ENCODE measurements at regions not wholly inside any gene's neighbourhood (a gene's known extent, or its start where the extent isn't known, plus 50 kb on each side); places are given as distances from the start of the nearest gene placed in this dataset.
"Not testable (repeated sequence)": the region's sequence is repeated elsewhere in the genome, so short reads cannot be mapped to it uniquely, and the experiment has no call there.

- no peak for DNase-seq (ENCODE audit: low spot score)
Measured at GRCh38 chr3:81364411-81364810, 397.0 kb downstream of the GBE1 start.

DNA sequence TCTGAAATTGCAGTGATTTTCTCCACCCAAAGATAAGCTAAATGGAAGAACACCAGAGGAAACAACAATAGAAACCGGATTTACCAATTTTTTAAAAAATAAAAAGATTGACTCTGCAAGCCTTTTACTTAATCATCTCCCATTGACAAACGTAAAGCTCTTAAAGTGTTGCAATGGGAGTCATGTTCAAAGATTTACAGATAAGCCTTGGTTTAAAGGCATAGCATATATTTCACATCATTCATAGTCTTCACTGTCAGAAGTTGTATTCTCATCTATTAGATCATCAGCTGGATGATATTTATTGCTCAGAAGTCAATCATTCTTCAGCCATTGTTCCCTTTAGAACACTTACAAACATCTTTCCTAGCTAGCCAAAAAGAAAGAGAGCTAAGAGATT, 397.6 kb downstream of the GBE1 start:
- DNase-seq (ENCODE audit: low spot score): no peak

DNA sequence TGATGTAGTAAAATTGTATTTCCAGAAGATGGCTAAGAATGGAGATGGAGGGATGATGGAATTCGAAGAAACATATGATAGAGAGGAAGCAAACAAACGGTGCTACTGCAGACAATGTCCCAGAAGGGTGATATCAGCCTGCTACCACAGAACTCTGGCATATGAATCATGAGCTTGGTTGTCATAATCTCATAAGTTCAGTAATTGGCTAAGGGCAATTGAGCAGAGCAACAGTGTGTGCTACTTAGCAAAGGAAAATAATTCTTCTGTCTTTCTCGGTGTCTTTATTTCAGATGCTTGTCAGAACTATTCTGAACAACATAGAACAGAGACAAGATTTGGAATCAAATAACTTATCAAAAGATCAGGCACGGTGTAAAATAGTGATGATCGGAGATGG, 407.3 kb downstream of the GBE1 start:
- DNase-seq (ENCODE audit: low spot score): no peak

DNA sequence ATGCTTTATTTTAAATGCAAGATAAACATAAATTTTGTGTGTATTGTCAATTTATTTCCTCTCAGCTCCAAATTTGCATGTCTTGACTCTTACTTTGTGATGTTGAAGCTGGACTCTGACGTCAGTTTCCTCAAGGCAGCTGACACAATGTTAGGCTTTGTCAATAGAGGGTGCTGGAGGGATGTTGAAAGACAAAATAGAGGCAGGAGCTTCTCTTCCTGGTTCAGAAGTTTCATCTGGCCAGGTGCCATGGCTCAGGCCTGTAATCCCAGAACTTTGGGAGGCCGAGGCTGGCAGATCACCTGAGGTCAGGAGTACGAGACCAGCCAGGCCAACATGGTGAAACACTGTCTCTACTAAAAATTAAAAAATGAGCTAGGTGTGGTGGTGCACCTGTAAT, 408.6 kb downstream of the GBE1 start:
- DNase-seq (ENCODE audit: low spot score): peak; percentile 2

- no peak for DNase-seq (ENCODE audit: low spot score)
Measured at GRCh38 chr3:81349816-81350340, 411.6 kb downstream of the GBE1 start.

DNA sequence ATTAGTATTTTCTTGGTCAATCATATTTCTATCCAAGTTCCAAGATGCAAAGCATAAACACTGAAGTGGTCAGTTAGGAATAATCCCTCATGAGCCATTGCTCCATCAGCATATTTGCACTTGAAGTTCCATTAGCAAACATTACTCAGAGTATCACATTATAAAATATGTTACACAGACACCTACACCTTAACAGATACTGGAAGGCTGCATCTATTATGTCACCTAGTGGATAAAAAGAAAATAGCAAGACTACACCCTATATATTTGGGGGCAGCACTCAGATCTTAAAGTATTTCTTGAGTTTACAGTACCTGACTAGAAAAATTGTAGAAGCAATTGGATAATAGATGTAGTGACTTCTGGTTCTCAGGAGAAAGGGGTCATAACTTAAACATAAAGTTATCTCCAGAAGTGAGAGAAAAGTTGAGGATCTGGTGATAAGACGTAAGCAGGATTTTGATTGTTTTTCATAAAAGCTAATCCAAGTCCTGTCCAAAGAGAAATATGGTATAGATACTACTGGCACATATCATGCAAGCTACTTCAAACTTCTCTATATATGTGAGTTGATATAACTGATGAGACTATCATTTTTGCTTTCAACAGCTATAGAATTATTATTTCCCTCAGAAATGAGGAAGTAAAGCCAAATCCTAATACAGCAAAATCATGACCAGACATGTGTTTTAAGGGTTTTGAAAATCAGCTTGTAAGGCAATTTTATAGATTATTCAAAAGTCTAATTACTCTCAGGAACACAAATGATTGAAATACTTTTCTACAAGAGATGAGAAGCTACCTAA, 422.2 kb downstream of the GBE1 start:
- DNase-seq (ENCODE audit: low spot score): peak; percentile 10

DNA sequence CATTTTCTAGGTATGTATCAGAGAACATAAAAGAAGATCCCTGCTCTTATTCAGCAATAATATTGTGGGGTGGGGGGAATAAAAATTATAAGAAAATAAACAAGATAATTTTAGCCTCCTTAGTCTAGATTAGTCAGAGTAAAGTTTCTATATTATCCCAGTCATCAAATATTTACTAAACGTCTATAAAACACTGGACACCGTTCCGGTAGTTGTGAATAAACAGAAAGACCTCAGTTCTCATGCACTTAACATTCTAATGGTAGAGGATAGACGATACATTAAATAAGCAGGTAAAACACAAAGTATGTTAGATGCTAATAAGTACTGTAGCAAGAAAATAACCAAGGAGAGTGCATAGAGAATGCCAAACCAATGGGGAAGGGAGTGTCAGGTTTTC, 425.0 kb downstream of the GBE1 start:
- DNase-seq (ENCODE audit: low spot score): no peak

DNA sequence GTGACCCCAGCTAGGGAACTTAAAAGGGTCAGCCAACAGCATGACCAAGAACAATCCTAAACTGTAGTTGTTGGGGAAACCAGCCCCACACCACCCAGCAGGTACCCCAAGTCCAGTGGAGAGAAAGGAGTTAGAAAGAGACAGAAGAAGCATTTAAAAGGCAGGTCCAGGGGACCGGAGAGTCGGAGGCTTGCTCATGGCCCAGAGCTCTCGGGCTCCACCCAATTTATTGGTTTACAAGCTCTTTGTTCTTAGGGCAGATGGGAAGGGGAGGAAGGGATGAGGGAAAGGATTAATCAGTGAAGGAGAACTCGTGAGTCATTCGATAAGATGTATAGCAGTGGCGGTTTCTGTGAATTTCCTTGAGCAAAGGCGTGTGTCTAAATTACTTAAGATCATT, 431.6 kb downstream of the GBE1 start:
- not testable (repeated sequence) for DNase-seq (ENCODE audit: low spot score)

- DNase-seq (ENCODE audit: low spot score): no peak
Measured at GRCh38 chr3:81326245-81326644, 435.2 kb downstream of the GBE1 start.

DNA sequence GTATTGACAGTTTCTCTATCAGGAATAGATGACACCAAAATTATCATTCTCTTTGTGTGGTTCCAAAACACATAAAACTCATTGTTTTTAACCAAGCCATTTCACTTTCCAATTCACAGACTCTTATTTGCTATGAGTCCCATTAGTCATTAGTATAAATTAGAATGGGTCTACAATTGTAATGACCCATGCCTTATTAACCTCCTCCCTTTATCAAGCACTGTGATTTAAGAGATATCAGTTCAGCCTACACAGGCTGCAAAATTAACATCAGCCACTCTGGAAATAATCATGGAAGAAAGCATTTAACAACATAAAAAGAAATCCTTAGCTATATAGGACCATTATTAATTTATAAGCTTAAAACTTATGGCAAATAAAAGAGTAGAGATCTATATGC, 440.6 kb downstream of the GBE1 start:
- no peak for DNase-seq (ENCODE audit: low spot score)

DNA sequence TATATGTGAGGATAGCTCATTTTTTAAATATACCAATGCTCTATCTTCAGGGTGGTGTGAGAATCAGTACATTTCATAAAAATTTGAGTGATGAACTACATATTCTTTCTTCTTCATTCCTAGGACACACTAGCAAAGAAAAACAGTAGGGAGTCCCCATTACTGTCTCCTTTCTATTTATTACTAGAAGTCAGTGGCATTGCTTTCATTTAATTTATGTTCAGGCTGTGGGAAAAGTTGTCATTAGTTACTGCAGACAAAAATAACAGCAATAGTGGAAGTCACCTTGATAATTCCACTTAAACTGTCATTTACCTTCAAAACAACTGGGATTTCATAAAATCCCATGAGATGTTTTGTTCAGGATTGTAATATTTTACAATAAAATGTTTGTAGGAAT, 446.4 kb downstream of the GBE1 start:
- DNase-seq (ENCODE audit: low spot score): no peak

DNA sequence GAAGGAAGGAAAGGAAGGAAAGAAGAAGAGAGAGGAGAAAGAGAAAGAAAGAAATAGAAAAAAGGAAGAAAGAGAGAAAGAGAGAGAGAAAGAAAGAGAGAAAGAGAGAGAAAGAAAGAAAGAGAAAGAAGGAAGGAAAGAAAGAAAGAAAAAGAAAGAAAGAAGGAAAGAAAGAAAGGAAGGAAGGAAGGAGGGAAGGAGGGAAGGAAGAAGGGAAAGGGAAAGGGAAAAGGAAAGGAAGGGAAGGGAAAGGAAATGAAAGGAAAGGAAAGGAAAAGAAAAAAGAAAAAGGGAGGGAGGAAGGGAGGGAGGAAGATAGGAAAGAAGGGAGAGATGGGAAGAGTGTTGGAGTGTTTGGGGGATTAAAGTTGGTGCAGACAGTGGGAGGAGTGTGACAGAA, 450.1 kb downstream of the GBE1 start:
- no peak for DNase-seq (ENCODE audit: low spot score)

DNA sequence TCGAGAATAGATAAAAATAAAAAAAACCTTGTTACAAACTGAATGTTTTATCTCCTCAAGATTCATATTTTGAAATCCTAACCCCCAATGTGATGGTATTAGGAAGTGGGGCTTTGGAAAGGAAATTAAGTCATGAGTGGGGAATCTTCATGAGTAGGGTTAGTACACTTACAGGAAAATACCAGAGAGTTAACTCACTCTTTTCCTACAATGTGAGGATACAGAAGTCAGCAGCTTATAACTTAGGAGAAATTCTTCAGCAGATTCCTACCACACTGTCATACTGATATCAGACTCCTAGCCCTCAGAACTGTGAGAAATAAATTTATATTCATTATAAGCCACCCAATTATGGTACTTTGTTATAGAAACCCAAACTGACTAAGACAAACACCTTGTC, 453.1 kb downstream of the GBE1 start:
- DNase-seq (ENCODE audit: low spot score): peak; percentile 43

DNA sequence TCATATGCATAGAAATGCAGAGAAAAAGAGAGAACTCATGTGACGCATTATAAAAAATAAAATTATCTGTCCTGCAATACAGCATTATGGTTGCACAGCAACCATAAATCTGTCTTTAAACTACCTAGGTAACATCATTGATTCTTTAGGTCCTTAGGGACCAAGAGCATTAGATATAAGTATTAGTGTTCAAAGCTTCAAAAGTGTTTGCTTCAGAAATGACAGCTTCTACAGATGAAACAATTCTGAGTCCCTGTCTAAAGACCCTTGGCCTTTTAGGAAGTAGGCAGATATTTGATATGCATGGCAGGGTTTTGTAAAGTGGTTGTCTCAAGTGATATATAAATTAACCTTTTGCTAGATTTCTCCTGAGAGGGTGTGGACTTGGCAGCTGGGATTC, 454.2 kb downstream of the GBE1 start:
- no peak for DNase-seq (ENCODE audit: low spot score)

GRCh38 chr3:81303321-81303720, 458.1 kb downstream of the GBE1 start:
- no peak for DNase-seq (ENCODE audit: low spot score)

DNA sequence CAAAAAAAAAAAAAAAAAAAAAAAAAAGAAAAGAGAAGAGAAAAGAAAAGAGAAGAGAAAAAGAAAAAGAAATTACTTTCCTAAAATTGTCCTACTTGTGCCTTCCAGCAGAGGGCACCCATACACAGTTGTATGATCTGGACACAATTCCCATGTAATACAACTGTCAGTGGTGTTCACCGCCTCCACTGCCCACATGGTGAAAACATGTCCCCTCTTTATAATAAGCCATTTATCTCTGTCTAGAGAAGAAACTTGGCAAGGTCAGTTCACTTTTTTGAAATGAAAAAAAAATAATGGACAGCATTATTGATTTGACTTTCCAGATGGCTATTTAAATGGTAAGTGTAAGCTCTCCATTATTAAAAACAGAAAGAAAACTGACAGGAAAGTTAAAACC, 459.4 kb downstream of the GBE1 start:
- DNase-seq (ENCODE audit: low spot score): peak; percentile 66

GRCh38 chr3:81301230-81301629, 460.2 kb downstream of the GBE1 start:
- no peak for DNase-seq (ENCODE audit: low spot score)

- DNase-seq (ENCODE audit: low spot score): no peak
Measured at GRCh38 chr3:81300324-81300927, 461.0 kb downstream of the GBE1 start.

GRCh38 chr3:81299481-81299880, 462.0 kb downstream of the GBE1 start:
- no peak for DNase-seq (ENCODE audit: low spot score)

GRCh38 chr3:81295906-81296577, 465.4 kb downstream of the GBE1 start:
- no peak for DNase-seq (ENCODE audit: low spot score)

DNA sequence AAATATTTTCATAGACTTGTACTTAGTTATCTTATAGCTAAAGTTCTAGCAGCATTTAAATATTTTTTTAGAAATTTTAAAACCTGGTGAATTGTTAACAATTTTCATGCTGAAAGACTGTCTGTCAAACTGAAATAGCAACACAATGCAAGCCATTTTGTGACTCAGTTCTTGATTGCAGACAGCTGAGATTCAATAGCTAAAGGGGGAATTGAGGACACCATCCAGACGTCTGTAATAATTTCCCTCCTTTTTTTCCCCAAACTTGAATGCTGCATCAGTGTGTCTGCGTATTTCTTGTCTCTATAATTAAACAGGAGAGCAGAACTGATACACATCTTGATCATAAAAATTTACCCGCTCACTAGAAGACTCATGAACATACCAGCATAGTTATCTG, 468.3 kb downstream of the GBE1 start:
- DNase-seq (ENCODE audit: low spot score): no peak

- no peak for DNase-seq (ENCODE audit: low spot score)
Measured at GRCh38 chr3:81291586-81291985, 469.9 kb downstream of the GBE1 start.

GRCh38 chr3:81289676-81290075, 471.8 kb downstream of the GBE1 start:
- no peak for DNase-seq (ENCODE audit: low spot score)
